H4 (cell line): ENCODE measurements at regions not wholly inside any gene's neighbourhood (a gene's known extent, or its start where the extent isn't known, plus 50 kb on each side); places are given as distances from the start of the nearest gene placed in this dataset.
A peak's percentile ranks its signal among the peaks of the same experiment; 100 is the strongest.

Experiments used
- DNase-seq: peaks from one replicate; pipeline ENCODE4 v3.0.0-alpha.2; 2015; ENCODE audit warnings: low spot score

- DNase-seq = no peak
Observed at GRCh38 chr13:58048670-58049069, 417.1 kb downstream of the PCDH17 start.

DNA sequence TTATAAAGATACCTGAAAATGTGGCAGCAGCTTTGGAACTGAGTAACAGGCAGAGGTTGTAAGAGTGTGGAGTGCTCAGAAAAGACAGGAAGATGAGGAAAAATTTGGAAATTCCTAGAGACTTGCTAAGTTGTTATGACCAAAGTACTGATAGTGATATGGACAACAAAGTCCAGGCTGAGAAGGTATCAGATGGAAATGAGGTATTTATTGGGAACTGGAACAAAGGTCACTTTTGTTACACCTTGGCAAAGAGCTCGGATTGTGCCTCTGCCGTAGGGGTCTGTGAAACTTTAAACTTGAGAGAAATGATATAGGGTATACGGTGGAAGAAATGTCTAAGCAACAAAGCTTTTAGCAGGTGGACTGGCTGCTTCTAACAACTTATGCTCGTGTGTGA lies 419.9 kb downstream of the PCDH17 start:
- DNase-seq = no peak

DNA sequence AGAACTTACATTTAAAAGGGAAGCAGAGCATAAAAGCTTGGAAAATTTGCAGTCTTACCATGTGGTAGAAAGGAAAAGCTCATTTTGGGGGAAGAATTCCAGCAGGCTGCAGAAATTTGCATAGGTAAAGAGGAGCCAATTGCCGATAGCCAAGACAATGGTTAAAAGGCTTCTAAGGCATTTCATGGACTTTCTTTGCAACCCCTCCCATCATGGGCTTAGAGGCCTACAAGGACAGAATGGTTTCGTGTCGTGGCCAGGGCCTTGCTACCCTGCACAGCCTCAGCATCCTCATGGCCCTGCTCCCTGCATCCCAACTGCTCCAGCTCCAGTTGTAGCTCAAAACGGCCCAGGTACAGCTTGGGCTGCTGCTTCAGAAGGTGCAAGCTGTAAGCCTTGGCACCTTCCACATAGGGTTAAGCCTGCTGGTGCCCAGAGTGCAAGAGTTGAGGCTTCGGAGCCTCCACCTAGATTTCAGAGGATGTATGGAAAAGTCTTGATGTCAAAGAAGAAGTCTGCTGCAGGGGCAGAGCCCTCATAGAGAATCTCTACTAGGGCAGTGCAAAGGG lies 420.3 kb downstream of the PCDH17 start:
- DNase-seq = no peak

DNA sequence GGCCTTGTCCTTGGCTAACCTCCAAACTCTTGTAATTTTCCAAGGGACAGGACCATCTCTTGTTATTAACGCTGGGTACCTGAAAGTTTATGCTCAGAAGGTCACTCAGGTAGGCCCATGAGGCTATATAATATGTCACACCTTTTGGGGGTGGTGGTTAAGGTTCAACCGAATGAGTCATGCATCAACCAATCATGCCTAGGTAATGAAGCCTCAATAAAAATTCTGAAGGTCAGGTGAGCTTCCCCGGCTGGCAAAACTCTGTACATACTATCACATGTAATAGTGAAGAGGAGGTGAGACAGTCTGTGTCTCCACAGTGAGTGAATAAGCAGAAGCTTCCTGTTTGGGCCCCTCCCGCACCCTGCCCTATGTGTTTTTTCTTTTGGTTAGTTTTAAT lies 424.9 kb downstream of the PCDH17 start:
- no peak for DNase-seq

GRCh38 chr13:58059624-58060023 lies 428.1 kb downstream of the PCDH17 start:
- DNase-seq = no peak

GRCh38 chr13:58080806-58081205 lies 449.3 kb downstream of the PCDH17 start:
- DNase-seq = no peak

- DNase-seq = no peak
Observed at GRCh38 chr13:58081301-58081820, 449.8 kb downstream of the PCDH17 start.

DNA sequence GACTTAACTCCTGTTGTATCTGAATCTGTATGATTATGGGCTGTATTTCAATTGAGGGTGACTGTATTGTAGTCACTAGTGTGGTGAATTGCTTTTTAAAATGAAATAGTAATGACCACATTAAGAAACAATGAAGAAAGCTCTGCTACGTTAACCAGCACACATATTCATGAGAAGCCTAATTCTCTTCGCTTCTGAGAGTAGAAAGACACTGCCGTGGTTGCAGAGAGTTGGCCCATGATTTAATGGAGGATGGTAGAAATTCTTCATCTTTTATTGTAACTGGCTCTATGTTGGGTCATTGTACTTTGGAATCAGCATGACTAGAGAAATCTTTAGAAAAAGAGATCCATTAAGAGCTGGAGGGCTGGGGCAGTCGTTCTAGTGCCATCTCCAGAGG lies 451.5 kb downstream of the PCDH17 start:
- no peak for DNase-seq

DNA sequence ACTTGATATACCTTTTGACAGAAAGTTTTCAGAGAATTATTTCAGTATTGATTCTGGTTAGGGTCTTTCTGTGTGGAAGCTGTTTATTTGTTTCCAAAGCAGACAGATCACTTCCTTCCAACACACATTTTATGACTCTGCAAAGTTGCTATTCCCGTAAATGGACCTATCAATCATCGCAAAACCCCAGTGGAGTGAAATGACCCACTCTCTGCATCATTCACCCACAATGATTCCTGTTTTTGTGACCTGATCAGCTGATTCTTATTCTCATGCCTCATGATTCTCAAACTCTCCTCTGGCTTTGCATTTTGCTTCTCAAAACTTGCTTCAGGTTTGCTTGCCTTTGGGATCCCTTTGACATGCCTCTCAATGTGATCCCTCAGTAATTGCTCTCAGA lies 453.7 kb downstream of the PCDH17 start:
- no peak for DNase-seq

GRCh38 chr13:58085819-58086218 lies 454.3 kb downstream of the PCDH17 start:
- DNase-seq = peak; percentile 10

- DNase-seq = no peak
Observed at GRCh38 chr13:58087566-58087965, 456.0 kb downstream of the PCDH17 start.

DNA sequence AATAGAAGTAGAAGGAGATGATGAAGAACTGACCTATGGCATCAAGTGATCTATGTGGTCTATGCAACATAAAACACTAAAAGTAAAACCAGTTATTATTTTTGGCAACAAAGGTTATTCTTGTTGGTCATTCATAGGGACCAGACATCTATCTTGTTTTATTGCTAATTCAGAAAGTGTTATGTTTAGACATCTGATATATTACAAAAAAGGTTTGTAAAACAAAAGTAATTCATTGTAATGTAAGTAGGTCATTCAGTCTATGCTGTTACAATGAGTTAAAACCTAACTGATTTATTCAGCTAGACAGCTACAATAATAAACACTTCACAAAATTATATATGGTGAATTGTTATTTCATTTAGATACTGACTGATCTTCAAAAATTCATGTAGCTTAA lies 461.9 kb downstream of the PCDH17 start:
- DNase-seq = no peak

DNA sequence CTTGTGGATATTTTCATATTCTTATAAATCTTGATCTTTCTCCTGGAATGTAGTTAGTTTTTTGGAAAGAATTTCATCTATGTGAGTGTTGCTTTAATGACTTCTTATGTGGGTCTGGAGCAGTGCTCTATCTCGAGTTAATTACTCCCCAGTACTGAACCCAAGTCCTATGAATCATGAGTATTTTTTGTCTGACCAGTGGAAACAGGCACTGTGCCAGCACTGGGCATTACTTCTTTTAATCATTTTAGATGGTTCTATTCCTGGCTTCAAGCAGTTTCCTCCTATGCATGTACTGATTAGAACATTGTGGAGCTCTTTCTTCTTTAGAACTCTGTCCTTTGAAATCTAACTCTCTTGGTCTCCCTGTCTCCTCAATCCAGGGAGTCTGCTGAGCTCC lies 466.3 kb downstream of the PCDH17 start:
- DNase-seq = no peak

- DNase-seq = no peak
Observed at GRCh38 chr13:58119351-58119750, 487.8 kb downstream of the PCDH17 start.

- DNase-seq = no peak
Observed at GRCh38 chr13:58119804-58120203, 488.3 kb downstream of the PCDH17 start.

- no peak for DNase-seq
Observed at GRCh38 chr13:58126496-58126895, 495.0 kb downstream of the PCDH17 start.

- no peak for DNase-seq
Observed at GRCh38 chr13:58134012-58134411, 502.5 kb downstream of the PCDH17 start.

GRCh38 chr13:58134525-58134924 lies 503.0 kb downstream of the PCDH17 start:
- DNase-seq = no peak

- DNase-seq = no peak
Observed at GRCh38 chr13:58142952-58143351, 511.4 kb downstream of the PCDH17 start.

GRCh38 chr13:58144616-58145015 lies 513.1 kb downstream of the PCDH17 start:
- DNase-seq = no peak

DNA sequence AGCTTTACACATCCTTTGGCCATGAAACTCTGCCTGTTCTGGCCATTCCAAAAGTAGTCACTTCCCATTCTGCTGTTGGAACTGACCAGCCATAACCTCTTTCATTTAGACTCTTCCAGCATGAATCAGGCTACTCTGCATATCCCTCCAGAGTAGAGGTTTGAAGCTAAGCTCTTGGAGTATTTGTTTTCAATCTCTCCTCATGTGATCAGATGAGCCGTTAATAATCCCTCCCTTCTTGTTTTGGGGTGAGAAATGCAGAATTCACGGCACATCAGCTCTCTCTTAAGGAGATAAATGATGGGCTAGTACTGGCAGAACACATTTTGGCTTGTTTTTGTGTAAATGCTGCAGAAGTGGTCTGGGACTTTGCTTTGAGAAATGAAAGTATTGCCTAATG lies 519.9 kb downstream of the PCDH17 start:
- no peak for DNase-seq

DNA sequence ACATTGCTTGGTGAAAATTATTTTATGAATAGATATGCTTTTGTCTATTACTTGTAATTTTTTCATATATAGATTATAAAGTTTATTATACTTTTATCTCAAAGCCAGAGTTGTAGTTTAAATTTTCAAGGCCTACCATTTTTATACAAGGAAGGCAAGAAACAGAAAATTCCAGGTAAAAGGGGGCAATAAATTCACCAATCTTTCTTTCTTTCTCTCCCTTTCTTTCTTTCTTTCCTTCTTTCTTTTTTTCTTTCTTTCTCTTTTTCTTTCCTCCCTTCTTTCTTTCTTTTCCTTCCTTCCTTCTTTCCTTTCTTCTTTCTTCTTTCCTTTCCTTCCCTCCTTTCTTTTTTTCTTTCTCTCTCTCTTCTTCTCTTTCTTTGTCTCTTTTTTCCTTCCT lies 529.4 kb downstream of the PCDH17 start:
- DNase-seq = no peak

DNA sequence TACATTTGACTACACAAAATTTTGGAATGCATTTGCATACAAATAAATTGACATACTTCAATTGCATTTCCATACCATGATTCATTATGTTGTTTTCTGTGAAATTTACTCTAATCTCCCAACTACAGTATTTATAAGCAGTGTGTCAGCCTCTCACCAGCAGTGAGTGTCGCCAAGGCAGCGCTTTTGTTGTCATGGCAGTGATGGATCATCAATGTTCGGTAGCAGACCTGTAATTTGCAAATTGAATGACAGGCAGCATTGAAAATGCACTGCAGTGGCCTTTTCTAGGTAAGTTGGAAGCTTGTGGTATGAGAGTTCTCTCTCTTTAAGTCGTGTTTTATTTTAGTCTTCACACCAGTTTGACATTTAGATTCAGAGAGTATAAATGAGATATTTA lies 534.1 kb downstream of the PCDH17 start:
- no peak for DNase-seq

DNA sequence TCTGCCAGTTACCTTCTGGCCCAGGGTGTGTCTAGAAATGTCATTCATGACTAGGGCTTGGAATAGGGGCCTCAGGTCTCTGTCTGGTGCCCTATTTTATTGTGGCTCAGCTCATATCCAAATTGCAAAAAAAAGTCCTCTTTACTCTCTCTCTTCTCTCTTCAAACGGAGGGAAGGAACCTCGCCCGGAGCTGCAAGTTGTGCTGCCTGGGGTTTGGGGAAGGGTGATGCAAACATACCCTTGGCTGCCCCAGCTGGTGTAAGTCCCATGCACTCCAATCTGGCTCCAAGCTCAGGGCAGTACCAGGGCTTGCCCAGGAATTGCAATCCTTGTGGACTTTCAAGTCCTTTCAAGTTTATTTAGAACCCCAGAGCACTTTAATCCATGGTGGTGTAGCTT lies 549.6 kb downstream of the PCDH17 start:
- no peak for DNase-seq
